NB4 (cell line): ENCODE measurements at regions not wholly inside any gene's neighbourhood (a gene's known extent, or its start where the extent isn't known, plus 50 kb on each side); places are given as distances from the start of the nearest gene placed in this dataset.

Source experiments
- DNase-seq: peaks from one replicate; pipeline ENCODE4 v3.0.0; 2010; ENCODE audit warnings: low read depth
- H3K4me3 ChIP-seq: one replicate; pipeline ENCODE4 v1.5.1; 2011; ENCODE audit warnings: mild to moderate bottlenecking, low read depth, low read length, moderate library complexity
- CTCF ChIP-seq: IDR thresholded peaks from one replicate; pipeline ENCODE4 v1.5.1; 2012; ENCODE audit warnings: low read depth, low read length
- MAX ChIP-seq: IDR thresholded peaks from 2 replicates; pipeline ENCODE4 v1.6.1; 2011; ENCODE audit warnings: low read depth, low read length
- MYC ChIP-seq: IDR thresholded peaks from 2 replicates; pipeline ENCODE4 v1.6.1; 2011; ENCODE audit warnings: low read depth, low read length
- POLR2A ChIP-seq: IDR thresholded peaks from 2 replicates; pipeline ENCODE4 v1.6.1; 2011; ENCODE audit warnings: mild to moderate bottlenecking; ENCODE audit not compliant: insufficient read length; ENCODE audit errors: extremely low read depth

- TF ChIP-seq POLR2A (no peak), MAX (no peak), MYC (no peak), CTCF (no peak)
- DNase-seq: no peak
These were observed 172.1 kb upstream of the SMAD3 start for GRCh38 chr15:66893294-66893693.

GRCh38 chr15:66894363-66894762, 171.0 kb upstream of the SMAD3 start:
- H3K4me3 ChIP-seq: no peak overlapping the region
- no peak for DNase-seq
- TF ChIP-seq MYC (no peak), POLR2A (no peak), CTCF (no peak), MAX (no peak)

More at GRCh38 chr15:66893294-66893693, 172.1 kb upstream of the SMAD3 start:
- no peak overlapping the region for H3K4me3 ChIP-seq

- TF ChIP-seq CTCF: no peak
- TF ChIP-seq MAX: no peak
These were observed 170.2 kb upstream of the SMAD3 start for GRCh38 chr15:66894986-66895780.

GRCh38 chr15:66895794-66896453, 169.5 kb upstream of the SMAD3 start:
- no peak for DNase-seq
- H3K4me3 ChIP-seq: no peak overlapping the region
- TF ChIP-seq MYC: no peak
- TF ChIP-seq CTCF: no peak
- no peak for TF ChIP-seq MAX
- no peak for TF ChIP-seq POLR2A

More at GRCh38 chr15:66894986-66895780, 170.2 kb upstream of the SMAD3 start:
- DNase-seq: no peak
- no peak overlapping the region for H3K4me3 ChIP-seq

- no peak overlapping the region for H3K4me3 ChIP-seq
- TF ChIP-seq CTCF: no peak
- no peak for TF ChIP-seq MAX
- no peak for TF ChIP-seq POLR2A
- TF ChIP-seq MYC: no peak
- DNase-seq: no peak
These were observed 168.8 kb upstream of the SMAD3 start for GRCh38 chr15:66896611-66897010.
